Hindlimb muscle (tissue), 1 donor: ENCODE measurements at regions not wholly inside any gene's neighbourhood (a gene's known extent, or its start where the extent isn't known, plus 50 kb on each side); places are given as distances from the start of the nearest gene placed in this dataset.
A peak's percentile ranks its signal among the peaks of the same experiment; 100 is the strongest.
"Not testable (repeated sequence)": the region's sequence is repeated elsewhere in the genome, so short reads cannot be mapped to it uniquely, and the experiment has no call there.

Experiments used
- DNase-seq: peaks from one replicate; pipeline ENCODE4 v3.0.0-alpha.2; 2013

GRCh38 chr9:108393481-108394001, 462.2 kb downstream of the ACTL7B start:
- not testable (repeated sequence) for DNase-seq

GRCh38 chr9:108392877-108393276, 462.9 kb downstream of the ACTL7B start:
- no peak for DNase-seq

GRCh38 chr9:108389056-108389455, 466.7 kb downstream of the ACTL7B start:
- DNase-seq, result no peak

- peak; percentile 15 for DNase-seq
Measured at GRCh38 chr9:108386859-108387384, 468.9 kb downstream of the ACTL7B start.

- no peak for DNase-seq
Measured at GRCh38 chr9:108386032-108386431, 469.8 kb downstream of the ACTL7B start.

- DNase-seq, result no peak
Measured at GRCh38 chr9:108383796-108384195, 472.0 kb downstream of the ACTL7B start.

- DNase-seq, result peak; percentile 15
Measured at GRCh38 chr9:108382310-108382709, 473.5 kb downstream of the ACTL7B start.

- no peak for DNase-seq
Measured at GRCh38 chr9:108377881-108378280, 477.9 kb downstream of the ACTL7B start.

- no peak for DNase-seq
Measured at GRCh38 chr9:108377382-108377781, 478.4 kb downstream of the ACTL7B start.

GRCh38 chr9:108376140-108376539, 479.6 kb downstream of the ACTL7B start:
- no peak for DNase-seq

- no peak for DNase-seq
Measured at GRCh38 chr9:108374626-108375025, 481.2 kb downstream of the ACTL7B start.

GRCh38 chr9:108367188-108367587, 488.6 kb downstream of the ACTL7B start:
- DNase-seq, result no peak

- DNase-seq, result no peak
Measured at GRCh38 chr9:108363311-108363710, 492.5 kb downstream of the ACTL7B start.

- no peak for DNase-seq
Measured at GRCh38 chr9:108360304-108360703, 495.5 kb downstream of the ACTL7B start.

- DNase-seq, result no peak
Measured at GRCh38 chr9:108356806-108357205, 499.0 kb downstream of the ACTL7B start.

- DNase-seq, result no peak
Measured at GRCh38 chr9:108351571-108351970, 504.2 kb downstream of the ACTL7B start.

GRCh38 chr9:108347463-108348188, 508.2 kb downstream of the ACTL7B start:
- DNase-seq, result no peak

- DNase-seq, result no peak
Measured at GRCh38 chr9:108345826-108346225, 510.0 kb downstream of the ACTL7B start.

GRCh38 chr9:108339251-108339650, 516.5 kb downstream of the ACTL7B start:
- peak; percentile 19 for DNase-seq

GRCh38 chr9:108336575-108336974, 519.2 kb downstream of the ACTL7B start:
- DNase-seq, result no peak

GRCh38 chr9:108333530-108333983, 522.2 kb downstream of the ACTL7B start:
- no peak for DNase-seq

GRCh38 chr9:108331596-108331995, 524.2 kb downstream of the ACTL7B start:
- DNase-seq, result no peak

GRCh38 chr9:108325406-108325805, 530.4 kb downstream of the ACTL7B start:
- no peak for DNase-seq

GRCh38 chr9:108323615-108324014, 532.2 kb downstream of the ACTL7B start:
- no peak for DNase-seq
